Cardiac fibroblast (primary cell): ENCODE measurements at regions not wholly inside any gene's neighbourhood (a gene's known extent, or its start where the extent isn't known, plus 50 kb on each side); places are given as distances from the start of the nearest gene placed in this dataset.

Source experiments
- DNase-seq, 2 donors: peaks; one replicate each; pipeline versions ENCODE4 v3.0.0 to v3.0.0-alpha.2; 2010; ENCODE audit warnings: low read depth in 2 of 2
- H3K4me3 ChIP-seq, 2 donors: replicated peaks in 1 of 2; 1 replicate in 1 of 2; 2 replicates in 1 of 2; pipeline ENCODE4 v1.5.1; 2011; ENCODE audit warnings: low read depth in 2 of 2, low read length in 2 of 2, mild to moderate bottlenecking in 2 of 2, moderate library complexity in 1 of 2
- TF ChIP-seq, protein P1 (sequence below): IDR thresholded peaks from one replicate; pipeline ENCODE4 v1.5.1; 2011; ENCODE audit warnings: low read depth, mild to moderate bottlenecking, low read length, inconsistent platforms

DNA sequence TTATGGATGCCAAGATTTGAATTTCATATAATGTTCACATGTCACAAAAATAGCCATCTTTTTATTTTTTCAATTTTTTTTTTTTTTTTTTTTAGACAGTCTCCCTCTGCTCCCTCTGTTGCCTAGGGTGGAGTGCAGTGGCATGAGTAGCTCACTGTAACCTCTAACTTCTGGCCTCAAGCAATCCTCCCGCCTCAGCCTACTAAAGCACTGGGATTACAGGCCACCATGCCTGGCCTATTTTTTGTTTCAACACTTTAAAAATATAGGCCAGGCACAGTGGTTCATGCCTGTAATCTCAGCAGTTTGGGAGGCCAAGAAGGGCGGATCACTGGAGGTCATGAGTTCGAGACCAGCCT is 246.3 kb downstream of the SKIDA1 start:
- TF ChIP-seq, protein P1, sequence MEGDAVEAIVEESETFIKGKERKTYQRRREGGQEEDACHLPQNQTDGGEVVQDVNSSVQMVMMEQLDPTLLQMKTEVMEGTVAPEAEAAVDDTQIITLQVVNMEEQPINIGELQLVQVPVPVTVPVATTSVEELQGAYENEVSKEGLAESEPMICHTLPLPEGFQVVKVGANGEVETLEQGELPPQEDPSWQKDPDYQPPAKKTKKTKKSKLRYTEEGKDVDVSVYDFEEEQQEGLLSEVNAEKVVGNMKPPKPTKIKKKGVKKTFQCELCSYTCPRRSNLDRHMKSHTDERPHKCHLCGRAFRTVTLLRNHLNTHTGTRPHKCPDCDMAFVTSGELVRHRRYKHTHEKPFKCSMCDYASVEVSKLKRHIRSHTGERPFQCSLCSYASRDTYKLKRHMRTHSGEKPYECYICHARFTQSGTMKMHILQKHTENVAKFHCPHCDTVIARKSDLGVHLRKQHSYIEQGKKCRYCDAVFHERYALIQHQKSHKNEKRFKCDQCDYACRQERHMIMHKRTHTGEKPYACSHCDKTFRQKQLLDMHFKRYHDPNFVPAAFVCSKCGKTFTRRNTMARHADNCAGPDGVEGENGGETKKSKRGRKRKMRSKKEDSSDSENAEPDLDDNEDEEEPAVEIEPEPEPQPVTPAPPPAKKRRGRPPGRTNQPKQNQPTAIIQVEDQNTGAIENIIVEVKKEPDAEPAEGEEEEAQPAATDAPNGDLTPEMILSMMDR, result no peak
- DNase-seq, result no peak
- no peak overlapping the region for H3K4me3 ChIP-seq

DNA sequence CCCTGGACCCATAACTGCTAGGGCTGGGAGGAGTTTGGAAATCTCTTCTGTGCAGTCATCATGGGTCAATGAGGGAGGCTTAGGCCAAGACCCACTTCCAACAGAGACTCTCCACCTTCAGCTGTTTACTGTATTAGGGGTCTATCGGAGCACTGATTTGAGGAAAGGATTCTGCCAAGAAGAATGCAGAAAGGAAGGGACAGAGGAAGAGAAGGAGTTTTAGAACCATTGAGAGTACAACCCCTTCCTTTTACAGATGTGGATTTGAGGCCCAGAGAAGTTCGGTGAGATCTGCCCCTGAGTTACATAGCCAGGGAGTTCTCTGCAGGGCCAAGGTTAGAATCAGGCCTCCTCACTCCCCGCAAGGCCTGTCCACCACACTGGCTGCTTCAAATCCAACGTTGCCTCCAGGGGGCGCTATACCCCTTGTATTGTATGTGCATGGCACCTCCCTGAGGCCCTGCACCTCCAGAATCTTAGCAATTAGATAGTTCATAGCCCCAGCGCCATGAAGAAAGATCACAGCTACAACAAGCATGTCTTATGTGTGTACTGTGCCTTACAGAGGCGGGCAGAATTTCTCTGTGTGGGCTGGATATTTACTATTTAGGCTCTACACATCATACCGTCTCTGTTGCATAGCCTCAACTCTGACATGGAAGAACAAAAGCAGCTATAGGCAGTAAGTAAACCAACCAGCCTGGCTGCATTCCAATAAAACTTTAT is 246.8 kb downstream of the SKIDA1 start:
- TF ChIP-seq, protein P1, result peak; percentile 74
- no peak overlapping the region for H3K4me3 ChIP-seq
- DNase-seq, result peak; percentile 96 to 97

DNA sequence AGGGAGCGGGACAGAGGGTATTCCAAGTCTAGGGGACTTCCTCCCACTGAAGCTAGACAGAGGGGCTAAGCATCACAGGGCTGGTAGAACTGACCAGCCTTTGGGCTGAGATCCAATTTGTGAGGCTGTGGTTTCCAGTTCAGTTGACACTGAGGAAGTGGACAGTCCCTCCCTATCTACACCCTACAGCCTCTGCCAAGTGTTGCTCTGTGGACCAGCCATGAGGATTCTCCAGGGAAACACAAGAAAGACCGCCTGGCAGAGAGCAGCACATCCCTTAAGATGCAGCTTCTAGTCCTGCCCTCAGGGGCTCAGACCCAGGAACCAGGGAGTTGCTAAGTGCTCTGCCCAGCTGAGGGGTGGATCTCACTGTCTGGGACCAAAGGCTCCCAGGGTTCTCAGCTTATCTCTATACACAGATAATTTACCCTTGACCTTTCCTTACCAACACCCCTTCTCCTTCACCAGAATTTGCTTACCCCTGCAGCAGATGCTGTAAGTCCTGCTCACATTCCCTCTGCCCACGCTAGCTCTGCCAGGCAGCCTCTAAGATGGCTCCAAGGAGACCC is 252.0 kb downstream of the SKIDA1 start:
- TF ChIP-seq, protein P1, result no peak
- peak in 1 of 2 donors; percentile 15 for DNase-seq
- H3K4me3 ChIP-seq, result no peak overlapping the region

DNA sequence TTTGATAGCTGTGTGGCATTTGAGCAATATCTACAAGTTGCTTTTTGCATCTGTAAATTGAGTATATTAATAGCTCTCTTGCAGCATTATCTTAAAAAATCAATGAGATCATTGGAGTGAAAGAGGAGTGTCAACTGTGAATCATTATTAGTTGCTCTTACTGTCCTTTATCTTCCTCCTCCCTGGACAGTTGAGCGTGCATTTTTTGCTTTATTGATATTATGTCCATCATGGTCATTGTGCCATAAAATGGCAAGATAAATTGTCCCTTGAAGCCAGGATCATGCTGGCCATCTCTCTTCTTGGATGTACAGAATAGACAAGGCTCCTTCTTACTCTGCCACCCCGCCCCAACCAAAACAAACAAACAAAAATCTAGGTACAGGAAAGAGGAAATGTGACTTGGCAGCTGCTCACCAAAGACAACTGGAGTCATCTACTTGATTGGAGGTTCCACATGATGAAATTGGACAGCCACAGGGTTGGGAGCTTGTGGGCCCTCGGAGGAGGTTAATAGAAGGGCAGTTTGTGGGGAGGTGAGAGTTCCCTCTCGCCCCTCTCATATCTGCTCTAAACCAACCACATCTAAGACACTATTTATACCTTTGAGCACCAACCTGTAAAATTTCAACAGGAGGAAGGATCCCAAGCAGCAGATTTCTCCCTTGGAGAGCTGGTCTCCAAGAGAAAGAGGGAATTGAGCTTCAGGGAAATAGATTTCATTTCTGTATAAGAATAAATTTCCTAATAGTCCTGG is 252.7 kb downstream of the SKIDA1 start:
- TF ChIP-seq, protein P1, result no peak
- H3K4me3 ChIP-seq, result no peak overlapping the region
- DNase-seq, result no peak

DNA sequence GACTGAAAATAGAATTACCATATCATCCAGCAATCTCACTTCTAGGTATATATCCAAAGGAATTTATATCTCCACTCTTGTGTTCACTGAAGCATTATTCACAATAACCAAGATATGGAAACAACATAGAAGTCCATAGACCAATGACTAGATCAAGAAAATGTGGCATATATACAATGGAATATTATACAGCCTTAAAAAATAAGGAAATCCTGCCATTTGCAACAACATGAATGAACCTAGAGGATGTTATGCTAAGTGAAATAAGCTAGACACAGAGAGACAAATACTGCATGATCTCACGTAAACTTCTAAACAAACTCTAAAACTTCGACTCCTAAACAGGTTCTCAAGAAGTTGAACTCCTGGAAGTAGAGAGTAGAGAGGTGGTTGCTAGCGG is 254.5 kb downstream of the SKIDA1 start:
- TF ChIP-seq, protein P1, result no peak
- DNase-seq, result no peak
- H3K4me3 ChIP-seq, result no peak overlapping the region

DNA sequence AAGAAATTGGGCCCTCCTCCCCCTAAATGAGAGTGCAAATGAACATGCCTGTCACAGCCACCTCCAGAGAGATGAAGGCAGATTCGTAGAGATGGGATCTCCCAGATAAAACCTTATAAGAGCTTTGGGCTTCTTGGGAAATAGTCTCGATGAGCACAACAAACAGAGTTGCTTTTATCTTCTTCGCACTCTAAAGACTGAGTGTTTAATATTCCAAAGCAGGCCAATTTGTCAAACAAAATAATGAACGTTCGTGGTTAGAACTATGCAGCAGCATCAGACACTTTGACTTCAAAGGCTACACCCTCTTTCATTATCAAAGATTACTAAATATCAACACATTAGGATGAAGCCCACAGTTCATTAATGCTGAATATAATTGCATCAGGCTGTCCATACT is 256.2 kb downstream of the SKIDA1 start:
- TF ChIP-seq, protein P1, result no peak
- H3K4me3 ChIP-seq, result no peak overlapping the region
- DNase-seq, result no peak
